ENCODE measurements at regions not wholly inside any gene's neighbourhood (a gene's known extent, or its start where the extent isn't known, plus 50 kb on each side); places are given as distances from the start of the nearest gene placed in this dataset.

DNA sequence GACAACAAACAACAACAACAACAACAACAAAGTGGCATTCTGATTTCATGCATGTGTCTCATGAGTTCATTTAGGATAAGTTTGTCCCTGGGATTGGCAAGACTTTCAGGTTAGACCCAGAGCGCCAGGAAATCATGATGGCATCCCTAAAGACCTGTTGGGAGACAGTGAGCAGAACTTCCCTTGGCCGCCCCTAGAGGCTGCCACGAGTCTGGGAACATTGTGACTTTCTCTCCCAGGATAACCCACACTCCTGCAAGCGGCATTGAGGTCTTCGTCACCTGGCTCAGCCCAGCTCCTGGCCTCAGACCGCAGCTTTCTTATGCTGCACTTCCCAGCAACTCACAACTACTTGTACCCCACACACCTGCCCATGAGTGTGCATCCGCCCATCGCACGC is 80.5 kb upstream of the RNF32 start:
- Histone ChIP-seq H3K36me3 (ENCODE audit: low read depth) (no peaks in the 10 kb centered on the region), H3K27ac (ENCODE audit: poor library complexity, severe bottlenecking) (no peak overlapping the region), H3K4me3 (ENCODE audit: severe bottlenecking) (no peak overlapping the region), H3K4me1 (ENCODE audit: insufficient read depth, poor library complexity, severe bottlenecking) (no peaks in the 10 kb centered on the region), H3K27me3 (ENCODE audit: insufficient read depth, poor library complexity, severe bottlenecking) (no peaks in the 10 kb centered on the region), H3K9me3 (ENCODE audit: severe bottlenecking) (no peaks in the 10 kb centered on the region)
- TF ChIP-seq, protein P1, sequence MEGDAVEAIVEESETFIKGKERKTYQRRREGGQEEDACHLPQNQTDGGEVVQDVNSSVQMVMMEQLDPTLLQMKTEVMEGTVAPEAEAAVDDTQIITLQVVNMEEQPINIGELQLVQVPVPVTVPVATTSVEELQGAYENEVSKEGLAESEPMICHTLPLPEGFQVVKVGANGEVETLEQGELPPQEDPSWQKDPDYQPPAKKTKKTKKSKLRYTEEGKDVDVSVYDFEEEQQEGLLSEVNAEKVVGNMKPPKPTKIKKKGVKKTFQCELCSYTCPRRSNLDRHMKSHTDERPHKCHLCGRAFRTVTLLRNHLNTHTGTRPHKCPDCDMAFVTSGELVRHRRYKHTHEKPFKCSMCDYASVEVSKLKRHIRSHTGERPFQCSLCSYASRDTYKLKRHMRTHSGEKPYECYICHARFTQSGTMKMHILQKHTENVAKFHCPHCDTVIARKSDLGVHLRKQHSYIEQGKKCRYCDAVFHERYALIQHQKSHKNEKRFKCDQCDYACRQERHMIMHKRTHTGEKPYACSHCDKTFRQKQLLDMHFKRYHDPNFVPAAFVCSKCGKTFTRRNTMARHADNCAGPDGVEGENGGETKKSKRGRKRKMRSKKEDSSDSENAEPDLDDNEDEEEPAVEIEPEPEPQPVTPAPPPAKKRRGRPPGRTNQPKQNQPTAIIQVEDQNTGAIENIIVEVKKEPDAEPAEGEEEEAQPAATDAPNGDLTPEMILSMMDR (IDR thresholded peaks at IDR 0.05; ENCODE audit: poor library complexity, severe bottlenecking), result peak; percentile 14
- no peak for DNase-seq (ENCODE audit: low spot score)
- ATAC-seq (ENCODE audit: low read depth), result no peak

DNA sequence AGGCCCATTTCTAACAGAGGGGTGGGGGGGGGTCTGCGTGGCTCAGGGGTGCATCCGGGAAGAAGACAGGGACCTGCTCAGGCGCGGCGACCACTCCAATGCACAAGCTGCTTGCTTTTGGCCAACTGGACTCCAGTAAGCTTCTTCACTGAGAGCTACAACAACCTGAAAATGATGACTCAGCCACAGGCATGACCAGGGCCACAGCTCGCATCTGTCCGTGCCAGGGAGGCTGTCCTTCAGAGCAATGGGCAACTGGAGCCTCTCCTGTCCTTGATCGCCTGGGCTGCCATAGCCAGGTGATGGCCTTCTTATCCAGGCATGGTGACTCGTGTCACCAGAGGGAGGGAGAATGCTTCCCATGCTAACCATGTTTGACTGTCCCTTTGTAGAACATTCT is 81.6 kb upstream of the RNF32 start:
- Histone ChIP-seq H3K4me3 (ENCODE audit: severe bottlenecking) (no peak overlapping the region), H3K27me3 (ENCODE audit: insufficient read depth, poor library complexity, severe bottlenecking) (no peaks in the 10 kb centered on the region), H3K36me3 (ENCODE audit: low read depth) (no peaks in the 10 kb centered on the region), H3K9me3 (ENCODE audit: severe bottlenecking) (no peaks in the 10 kb centered on the region), H3K27ac (ENCODE audit: poor library complexity, severe bottlenecking) (no peak overlapping the region), H3K4me1 (ENCODE audit: insufficient read depth, poor library complexity, severe bottlenecking) (no peaks in the 10 kb centered on the region)
- no peak for ATAC-seq (ENCODE audit: low read depth)
- no peak for DNase-seq (ENCODE audit: low spot score)
- TF ChIP-seq, protein P1 (IDR thresholded peaks at IDR 0.05; ENCODE audit: poor library complexity, severe bottlenecking), result no peak

DNA sequence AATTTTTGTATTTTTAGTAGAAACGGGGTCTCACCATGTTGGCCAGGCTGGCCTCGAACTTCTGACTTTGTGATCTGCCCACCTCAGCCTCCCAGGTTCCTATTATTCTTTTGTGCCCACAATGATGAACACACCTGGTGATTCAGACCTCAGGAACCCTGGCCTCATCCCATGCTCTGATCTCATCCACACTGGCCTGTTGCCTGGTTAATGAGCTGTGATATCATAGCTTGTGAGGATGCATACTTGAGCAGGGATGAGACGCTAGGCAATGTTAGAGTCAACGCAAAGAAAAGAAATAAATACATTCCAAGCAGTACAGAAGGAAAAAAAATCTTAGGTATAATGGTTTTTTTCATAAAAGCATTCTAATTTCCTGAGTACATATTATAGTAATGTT is 82.4 kb upstream of the RNF32 start:
- TF ChIP-seq, protein P1 (IDR thresholded peaks at IDR 0.05; ENCODE audit: poor library complexity, severe bottlenecking), result no peak
- Histone ChIP-seq H3K36me3 (ENCODE audit: low read depth) (no peaks in the 10 kb centered on the region), H3K4me1 (ENCODE audit: insufficient read depth, poor library complexity, severe bottlenecking) (no peaks in the 10 kb centered on the region), H3K27ac (ENCODE audit: poor library complexity, severe bottlenecking) (no peak overlapping the region), H3K9me3 (ENCODE audit: severe bottlenecking) (no peaks in the 10 kb centered on the region), H3K27me3 (ENCODE audit: insufficient read depth, poor library complexity, severe bottlenecking) (no peaks in the 10 kb centered on the region), H3K4me3 (ENCODE audit: severe bottlenecking) (no peak overlapping the region)
- DNase-seq (ENCODE audit: low spot score) (no peak), ATAC-seq (ENCODE audit: low read depth) (peak; percentile 73)

DNA sequence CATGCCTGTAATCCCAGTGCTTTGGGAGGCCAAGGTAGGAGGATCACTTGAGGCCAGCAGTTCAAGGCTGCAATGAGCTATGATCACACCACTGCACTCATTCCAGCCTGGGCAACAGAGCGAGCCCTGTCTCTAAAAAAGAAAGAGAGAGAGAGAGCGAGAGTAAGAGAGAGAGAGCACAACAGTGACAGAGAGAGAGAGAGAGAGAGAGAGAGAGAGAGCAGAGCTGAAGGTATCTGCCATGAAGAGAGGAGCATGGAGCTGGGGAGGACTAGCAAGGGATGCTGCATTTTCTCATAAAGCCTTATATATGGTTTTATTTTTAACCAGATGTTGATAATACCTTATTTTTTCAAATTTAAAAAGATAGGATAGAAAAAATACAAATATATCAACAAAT is 84.5 kb upstream of the RNF32 start:
- Histone ChIP-seq H3K36me3 (ENCODE audit: low read depth) (no peaks in the 10 kb centered on the region), H3K27ac (ENCODE audit: poor library complexity, severe bottlenecking) (no peak overlapping the region), H3K27me3 (ENCODE audit: insufficient read depth, poor library complexity, severe bottlenecking) (no peaks in the 10 kb centered on the region), H3K4me3 (ENCODE audit: severe bottlenecking) (no peak overlapping the region), H3K4me1 (ENCODE audit: insufficient read depth, poor library complexity, severe bottlenecking) (no peaks in the 10 kb centered on the region), H3K9me3 (ENCODE audit: severe bottlenecking) (no peaks in the 10 kb centered on the region)
- DNase-seq (ENCODE audit: low spot score) (no peak), ATAC-seq (ENCODE audit: low read depth) (no peak)
- TF ChIP-seq, protein P1 (IDR thresholded peaks at IDR 0.05; ENCODE audit: poor library complexity, severe bottlenecking), result no peak

DNA sequence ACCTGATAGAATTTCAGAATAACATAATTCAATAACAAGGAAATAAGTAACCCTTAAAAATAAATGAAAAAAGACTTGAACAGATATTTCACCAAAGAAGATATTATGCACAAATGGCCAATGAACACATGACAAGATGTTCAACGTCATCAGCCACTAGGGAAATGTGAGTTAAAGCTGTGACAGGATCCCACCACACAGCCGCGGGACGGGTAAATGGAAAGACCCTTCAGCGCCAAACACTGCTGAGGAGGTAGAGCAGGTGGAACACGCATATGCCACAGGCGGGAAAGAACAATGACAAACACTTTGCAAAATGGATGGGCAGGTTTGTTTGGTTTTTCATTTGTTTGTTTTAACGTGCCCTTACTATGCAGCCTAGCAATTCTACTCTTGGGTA is 86.1 kb upstream of the RNF32 start:
- Histone ChIP-seq H3K4me3 (ENCODE audit: severe bottlenecking) (no peak overlapping the region), H3K36me3 (ENCODE audit: low read depth) (no peaks in the 10 kb centered on the region), H3K9me3 (ENCODE audit: severe bottlenecking) (no peaks in the 10 kb centered on the region), H3K27me3 (ENCODE audit: insufficient read depth, poor library complexity, severe bottlenecking) (no peaks in the 10 kb centered on the region), H3K27ac (ENCODE audit: poor library complexity, severe bottlenecking) (no peak overlapping the region), H3K4me1 (ENCODE audit: insufficient read depth, poor library complexity, severe bottlenecking) (no peaks in the 10 kb centered on the region)
- ATAC-seq (ENCODE audit: low read depth) (no peak), DNase-seq (ENCODE audit: low spot score) (no peak)
- TF ChIP-seq, protein P1 (IDR thresholded peaks at IDR 0.05; ENCODE audit: poor library complexity, severe bottlenecking), result no peak

Measured in RWPE2 (cell line).